OCI-LY7 (cell line): ENCODE measurements at regions not wholly inside any gene's neighbourhood (a gene's known extent, or its start where the extent isn't known, plus 50 kb on each side); places are given as distances from the start of the nearest gene placed in this dataset.

Source experiments
- BruUV-seq: library from RNA; stranded (reverse); fragments of 400-500 nt; replicated peaks from 2 replicates; lab custom pipeline; 2021; lab: Mats Ljungman, UMichigan
- CTCF ChIA-PET: fragments of 300-600 bp; sonication (Branson Sonifier 250); formaldehyde crosslinking; loops from one replicate; lab custom pipeline; 2022; ENCODE audit warnings: antibody characterized with exemption; ENCODE audit not compliant: unreplicated experiment; lab: Charles Lee
- POLR2A ChIA-PET: fragments of 300-600 bp; sonication (Branson Sonifier 250); formaldehyde crosslinking; loops from one replicate; lab custom pipeline; 2022; ENCODE audit warnings: antibody characterized with exemption; lab: Charles Lee
- DNase-seq: peaks from one replicate; pipeline ENCODE4 v3.0.0-alpha.2; 2015; ENCODE audit warnings: low spot score
- H2AFZ ChIP-seq: fragments of 200-600 bp; sonication (generic), shearing (Covaris generic); 2 replicates; pipeline ENCODE4 v1.6.1; 2014; ENCODE audit warnings: mild to moderate bottlenecking, antibody characterized with exemption, low read length, moderate library complexity
- H3K27ac ChIP-seq: fragments of 200-600 bp; sonication (generic); 2 replicates; pipeline ENCODE4 v1.5.1; 2014; ENCODE audit warnings: mixed run types, low read depth, mild to moderate bottlenecking, moderate library complexity, low read length, inconsistent platforms; ENCODE audit not compliant: poor library complexity, severe bottlenecking
- H3K36me3 ChIP-seq: fragments of 200-600 bp; sonication (generic); 2 replicates; pipeline ENCODE4 v1.6.1; 2014; ENCODE audit warnings: mild to moderate bottlenecking, antibody characterized with exemption, low read length, moderate library complexity, mixed read lengths; ENCODE audit not compliant: insufficient read depth
- H3K4me1 ChIP-seq: fragments of 200-600 bp; sonication (generic); 2 replicates; pipeline ENCODE4 v1.5.1; 2014; ENCODE audit warnings: mild to moderate bottlenecking, low read length; ENCODE audit not compliant: insufficient read depth, poor library complexity, severe bottlenecking
- H3K4me2 ChIP-seq: fragments of 200-600 bp; sonication (generic); 2 replicates; pipeline ENCODE4 v1.6.1; 2014; ENCODE audit warnings: mild to moderate bottlenecking, low read length
- H3K4me3 ChIP-seq: fragments of 200-600 bp; sonication (generic); 2 replicates; pipeline ENCODE4 v1.5.1; 2014; ENCODE audit warnings: mild to moderate bottlenecking, low read depth, low read length; ENCODE audit not compliant: poor library complexity, severe bottlenecking
- H3K79me2 ChIP-seq: fragments of 200-600 bp; sonication (generic); 2 replicates; pipeline ENCODE4 v1.6.1; 2016; ENCODE audit warnings: low read depth, mild to moderate bottlenecking, low read length, moderate library complexity, mixed read lengths; ENCODE audit not compliant: insufficient read depth
- H3K9me2 ChIP-seq: fragments of 200-600 bp; sonication (generic); 2 replicates; pipeline ENCODE4 v1.6.1; 2016; ENCODE audit warnings: mild to moderate bottlenecking, low read length, mixed read lengths; ENCODE audit not compliant: insufficient read depth
- H3K9me3 ChIP-seq: fragments of 200-600 bp; sonication (generic); 2 replicates; pipeline ENCODE4 v1.6.1; 2014; ENCODE audit warnings: mild to moderate bottlenecking, mixed run types, low read length, mixed read lengths
- H4K20me1 ChIP-seq: fragments of 200-600 bp; sonication (generic); 2 replicates; pipeline ENCODE4 v1.6.1; 2014; ENCODE audit warnings: mild to moderate bottlenecking, antibody characterized with exemption, low read length, moderate library complexity, mixed read lengths; ENCODE audit not compliant: insufficient read depth
- CTCF ChIP-seq: fragments of 200-600 bp; sonication (generic); conservative IDR thresholded peaks from 2 replicates; pipeline ENCODE4 v1.5.1; 2014; ENCODE audit warnings: mild to moderate bottlenecking, antibody characterized with exemption, low read length, moderate library complexity, mixed read lengths
- EZH2phosphoT487 ChIP-seq: fragments of 200-600 bp; sonication (generic); IDR thresholded peaks from 2 replicates; pipeline ENCODE4 v1.6.1; 2018; ENCODE audit warnings: low read depth, borderline replicate concordance, mild to moderate bottlenecking, mixed run types, antibody characterized with exemption, low read length, moderate library complexity, mixed read lengths
- intact Hi-C: fragments of 100-400 bp; cut with micrococcal nuclease; formaldehyde crosslinking; loops from one replicate; pipeline ENCODE4 v1.10.0; 2022; ENCODE audit not compliant: unreplicated experiment

- ChIA-PET CTCF (no interaction called here), POLR2A (no interaction called here)
- H3K4me1 ChIP-seq, result no peaks in the 10 kb centered on the region
- no peaks in the 10 kb centered on the region for H3K9me2 ChIP-seq
- no peaks in the 10 kb centered on the region for H3K79me2 ChIP-seq
- intact Hi-C loops, result no loop called here
- H2AFZ ChIP-seq, result no peak overlapping the region
- no peaks in the 10 kb centered on the region for H3K36me3 ChIP-seq
- no peak for DNase-seq
- no peaks in the 10 kb centered on the region for H4K20me1 ChIP-seq
- no peaks in the 10 kb centered on the region for H3K9me3 ChIP-seq
- no TSS peak for BruUV-seq
- no peak for TF ChIP-seq CTCF
- H3K4me2 ChIP-seq, result no peak overlapping the region
- no peak overlapping the region for H3K27ac ChIP-seq
- no peak overlapping the region for H3K4me3 ChIP-seq
These were observed 174.8 kb upstream of the NECTIN1 start for GRCh38 chr11:119903821-119904220.

- H4K20me1 ChIP-seq, result no peaks in the 10 kb centered on the region
- no peak for DNase-seq
- CTCF ChIA-PET, result no interaction called here
- H3K4me3 ChIP-seq, result no peak overlapping the region
- no peak overlapping the region for H3K27ac ChIP-seq
- H2AFZ ChIP-seq, result no peak overlapping the region
- H3K36me3 ChIP-seq, result no peaks in the 10 kb centered on the region
- no TSS peak for BruUV-seq
- H3K4me2 ChIP-seq, result no peak overlapping the region
- no peaks in the 10 kb centered on the region for H3K9me3 ChIP-seq
- no peaks in the 10 kb centered on the region for H3K79me2 ChIP-seq
- POLR2A ChIA-PET, result no interaction called here
- no peak for TF ChIP-seq EZH2phosphoT487
- TF ChIP-seq CTCF, result no peak
- H3K9me2 ChIP-seq, result no peaks in the 10 kb centered on the region
- intact Hi-C loops, result no loop called here
- H3K4me1 ChIP-seq, result no peaks in the 10 kb centered on the region
These were observed 174.4 kb upstream of the NECTIN1 start for GRCh38 chr11:119903389-119903788.

GRCh38 chr11:119902656-119903231 lies 173.7 kb upstream of the NECTIN1 start:
- no peaks in the 10 kb centered on the region for H3K9me3 ChIP-seq
- no TSS peak for BruUV-seq
- H3K4me2 ChIP-seq, result no peak overlapping the region
- H3K4me1 ChIP-seq, result no peaks in the 10 kb centered on the region
- POLR2A ChIA-PET, result no interaction called here
- no peak overlapping the region for H3K27ac ChIP-seq
- no peak for DNase-seq
- no peak overlapping the region for H3K4me3 ChIP-seq
- TF ChIP-seq CTCF (no peak), EZH2phosphoT487 (no peak)
- CTCF ChIA-PET, result no interaction called here
- H3K9me2 ChIP-seq, result no peaks in the 10 kb centered on the region
- H3K36me3 ChIP-seq, result no peaks in the 10 kb centered on the region
- H3K79me2 ChIP-seq, result no peaks in the 10 kb centered on the region
- H4K20me1 ChIP-seq, result no peaks in the 10 kb centered on the region
- intact Hi-C loops, result no loop called here
- H2AFZ ChIP-seq, result no peak overlapping the region
